H1 (cell line): ENCODE measurements at regions not wholly inside any gene's neighbourhood (a gene's known extent, or its start where the extent isn't known, plus 50 kb on each side); places are given as distances from the start of the nearest gene placed in this dataset.

Experiments
- CTCF ChIA-PET: fragments of 300-600 bp; sonication (Branson Sonifier 250); formaldehyde crosslinking; loops from one replicate; lab custom pipeline; 2021; ENCODE audit not compliant: partially characterized antibody; lab: Charles Lee
- POLR2A ChIA-PET: fragments of 300-600 bp; sonication (Branson Sonifier 250); formaldehyde crosslinking; loops from one replicate; lab custom pipeline; 2021; ENCODE audit warnings: inconsistent platforms; ENCODE audit not compliant: partially characterized antibody; lab: Charles Lee
- DNase-seq, 2 experiments: peaks; one replicate each; pipeline versions ENCODE4 v3.0.0 to v3.0.0-alpha.2; 2010 to 2022; ENCODE audit warnings: low spot score in 2 of 2, low read depth in 1 of 2, mixed read lengths in 1 of 2
- FAIRE-seq: peaks from 2 replicates; lab custom pipeline; 2011; peaks lifted over from hg19 to GRCh38; lab: Jason Lieb, UNC
- H2AFZ ChIP-seq: 2 replicates; pipeline ENCODE4 v1.8.1; 2012; ENCODE audit warnings: low read length, inconsistent platforms
- H2AK5ac ChIP-seq: 2 replicates; pipeline ENCODE4 v1.6.1; 2013; ENCODE audit warnings: low read depth, low read length
- H2BK120ac ChIP-seq: replicated peaks from 2 replicates; pipeline ENCODE3; 2013; ENCODE audit warnings: low read depth, low read length, inconsistent platforms
- H2BK12ac ChIP-seq: 2 replicates; pipeline ENCODE4 v1.6.1; 2013; ENCODE audit warnings: low read depth, low read length
- H2BK15ac ChIP-seq: 2 replicates; pipeline ENCODE4 v1.6.1; 2013; ENCODE audit warnings: low read length
- H2BK20ac ChIP-seq: 2 replicates; pipeline ENCODE4 v1.6.1; 2013; ENCODE audit warnings: low read length
- H2BK5ac ChIP-seq: 2 replicates; pipeline ENCODE4 v1.6.1; 2013; ENCODE audit warnings: low read depth, low read length
- H3K14ac ChIP-seq: 2 replicates; pipeline ENCODE4 v1.6.1; 2013; ENCODE audit warnings: inconsistent platforms; ENCODE audit not compliant: insufficient read length
- H3K18ac ChIP-seq: 2 replicates; pipeline ENCODE4 v1.6.1; 2013; ENCODE audit warnings: low read length; ENCODE audit errors: extremely low read depth
- H3K23ac ChIP-seq: 2 replicates; pipeline ENCODE4 v1.6.1; 2013; ENCODE audit warnings: inconsistent platforms; ENCODE audit not compliant: insufficient read length
- H3K23me2 ChIP-seq: 2 replicates; pipeline ENCODE4 v1.6.1; 2013; ENCODE audit warnings: low read depth, low read length
- H3K27ac ChIP-seq: 2 replicates; pipeline ENCODE4 v1.6.1; 2011; ENCODE audit warnings: low read depth, low read length, inconsistent platforms
- H3K27me3 ChIP-seq, 4 experiments: replicated peaks in 1 of 4; 1 replicate in 1 of 4; 2 replicates in 3 of 4; pipeline versions ENCODE4 v1.6.1 to v1.8.1; 2011 to 2013; ENCODE audit warnings: low read length in 3 of 4, mild to moderate bottlenecking in 3 of 4, inconsistent platforms in 2 of 4, mixed read lengths in 2 of 4, moderate library complexity in 1 of 4; ENCODE audit not compliant: control insufficient read depth in 3 of 4, insufficient read depth in 3 of 4; ENCODE audit errors: extremely low read depth in 1 of 4
- H3K36me3 ChIP-seq, 4 experiments: 2 replicates each; pipeline versions ENCODE4 v1.6.1 to v1.8.1; 2011 to 2013; ENCODE audit warnings: mild to moderate bottlenecking in 4 of 4, low read length in 3 of 4, moderate library complexity in 2 of 4, control low read depth in 1 of 4, inconsistent platforms in 1 of 4; ENCODE audit not compliant: insufficient read depth in 4 of 4, control insufficient read depth in 2 of 4
- H3K4ac ChIP-seq: replicated peaks from 2 replicates; pipeline ENCODE3; 2013; ENCODE audit warnings: low read length, low read depth, mixed read lengths, inconsistent platforms; ENCODE audit not compliant: insufficient read length
- H3K4me1 ChIP-seq, 4 experiments: replicated peaks in 1 of 4; 1 replicate in 1 of 4; 2 replicates in 3 of 4; pipeline versions ENCODE4 v1.6.1 to v1.8.1; 2011 to 2013; ENCODE audit warnings: low read length in 3 of 4, inconsistent platforms in 2 of 4, mixed read lengths in 1 of 4; ENCODE audit not compliant: insufficient read depth in 4 of 4, control insufficient read depth in 3 of 4
- H3K4me2 ChIP-seq, 2 experiments: 2 replicates each; pipeline versions ENCODE4 v1.6.1 to v1.8.1; 2011 to 2013; ENCODE audit warnings: low read depth in 2 of 2, low read length in 2 of 2, control low read depth in 1 of 2, inconsistent platforms in 1 of 2, mild to moderate bottlenecking in 1 of 2; ENCODE audit not compliant: insufficient read depth in 1 of 2
- H3K4me3 ChIP-seq, 4 experiments: fragments of 200-600, 300-600 bp in 1 of 4; sonication (generic), shearing (Covaris generic), sonication (Bioruptor Twin) in 1 of 4; 2 replicates each; pipeline versions ENCODE4 v1.5.1 to v1.8.1; 2011 to 2016; ENCODE audit warnings: low read length in 4 of 4, low read depth in 3 of 4, control low read depth in 2 of 4, inconsistent platforms in 2 of 4, mild to moderate bottlenecking in 2 of 4, mixed read lengths in 1 of 4, moderate library complexity in 1 of 4; ENCODE audit not compliant: insufficient read depth in 2 of 4; ENCODE audit errors: extremely low read depth in 1 of 4
- H3K56ac ChIP-seq: replicated peaks from 2 replicates; pipeline ENCODE3; 2013; ENCODE audit warnings: low read depth, mild to moderate bottlenecking, mixed read lengths, low read length, inconsistent platforms; ENCODE audit not compliant: insufficient read length
- H3K79me1 ChIP-seq: 2 replicates; pipeline ENCODE4 v1.6.1; 2013; ENCODE audit warnings: low read depth, low read length, control low read depth
- H3K79me2 ChIP-seq, 2 experiments: 2 replicates each; pipeline versions ENCODE4 v1.6.1 to v1.8.1; 2012 to 2013; ENCODE audit warnings: low read length in 2 of 2, mild to moderate bottlenecking in 2 of 2, inconsistent platforms in 1 of 2; ENCODE audit not compliant: insufficient read depth in 2 of 2, control insufficient read depth in 1 of 2
- H3K9ac ChIP-seq, 4 experiments: replicated peaks in 1 of 4; 1 replicate in 1 of 4; 2 replicates in 3 of 4; pipeline versions ENCODE4 v1.6.1 to v1.8.1; 2011 to 2013; ENCODE audit warnings: low read depth in 3 of 4, low read length in 3 of 4, control low read depth in 2 of 4, mild to moderate bottlenecking in 2 of 4, moderate library complexity in 2 of 4, inconsistent platforms in 1 of 4; ENCODE audit errors: extremely low read depth in 1 of 4
- H3K9me3 ChIP-seq, 2 experiments: 2 replicates each; pipeline versions ENCODE4 v1.6.1 to v1.8.1; 2012 to 2013; ENCODE audit warnings: mild to moderate bottlenecking in 2 of 2, moderate library complexity in 2 of 2, control low read depth in 1 of 2, inconsistent platforms in 1 of 2, low read depth in 1 of 2, low read length in 1 of 2, mixed read lengths in 1 of 2; ENCODE audit not compliant: insufficient read depth in 2 of 2
- H4K20me1 ChIP-seq, 2 experiments: replicated peaks in 1 of 2; 2 replicates each; pipeline versions ENCODE3 to v1.8.1; 2011 to 2013; ENCODE audit warnings: inconsistent platforms in 2 of 2, low read length in 2 of 2, mild to moderate bottlenecking in 1 of 2; ENCODE audit not compliant: insufficient read depth in 2 of 2, control insufficient read depth in 1 of 2
- H4K5ac ChIP-seq: 2 replicates; pipeline ENCODE4 v1.6.1; 2013; ENCODE audit warnings: low read length, low read depth, mixed read lengths, inconsistent platforms; ENCODE audit not compliant: insufficient read length
- H4K8ac ChIP-seq: 2 replicates; pipeline ENCODE4 v1.8.0; 2013; ENCODE audit warnings: mild to moderate bottlenecking, moderate library complexity, low read length, inconsistent platforms; ENCODE audit not compliant: insufficient read depth; ENCODE audit errors: extremely low read depth
- H4K91ac ChIP-seq: replicated peaks from 2 replicates; pipeline ENCODE3; 2013; ENCODE audit warnings: low read length, mixed read lengths, inconsistent platforms; ENCODE audit not compliant: insufficient read length
- CBX5 ChIP-seq: fragments of 300-800, 300-1000 bp; sonication (generic); IDR thresholded peaks from 2 replicates; pipeline ENCODE4 v1.7.1; 2016; ENCODE audit warnings: antibody characterized with exemption, low read length, low read depth
- CHD1 ChIP-seq: IDR thresholded peaks from 2 replicates; pipeline ENCODE4 v1.6.1; 2012; ENCODE audit warnings: low read depth, low read length, improper control_type of control experiment
- EGR1 ChIP-seq: IDR thresholded peaks from 2 replicates; pipeline ENCODE4 v1.6.1; 2011; ENCODE audit warnings: low read depth, low read length, borderline replicate concordance
- FOSL1 ChIP-seq: IDR thresholded peaks from 2 replicates; pipeline ENCODE4 v1.6.1; 2011; ENCODE audit warnings: mild to moderate bottlenecking, low read depth, low read length, moderate library complexity; ENCODE audit not compliant: insufficient read depth
- GABPA ChIP-seq: IDR thresholded peaks from 2 replicates; pipeline ENCODE4 v1.6.1; 2011; ENCODE audit warnings: mild to moderate bottlenecking, low read length, moderate library complexity, borderline replicate concordance; ENCODE audit not compliant: insufficient read depth
- HDAC6 ChIP-seq: IDR thresholded peaks from one replicate; pipeline ENCODE4 v1.7.1; 2012; ENCODE audit warnings: low read depth, mild to moderate bottlenecking, inconsistent platforms, low read length, moderate library complexity
- MAFK ChIP-seq: IDR thresholded peaks from 2 replicates; pipeline ENCODE4 v1.6.1; 2012; ENCODE audit warnings: low read depth, mild to moderate bottlenecking, improper control_type of control experiment, low read length
- POLR2A ChIP-seq, 2 experiments: IDR thresholded peaks; 1 replicate in 1 of 2; 2 replicates in 1 of 2; pipeline ENCODE4 v1.6.1; 2011; ENCODE audit warnings: low read depth in 2 of 2, low read length in 2 of 2, mild to moderate bottlenecking in 2 of 2; ENCODE audit errors: control extremely low read depth in 1 of 2
- POU5F1 ChIP-seq: IDR thresholded peaks from 2 replicates; pipeline ENCODE4 v1.6.1; 2011; ENCODE audit warnings: low read depth, mild to moderate bottlenecking, low read length, moderate library complexity
- RAD21 ChIP-seq, 2 experiments: IDR thresholded peaks in 1 of 2; conservative IDR thresholded peaks in 1 of 2; 2 replicates each; pipeline ENCODE4 v1.6.1; 2011; ENCODE audit warnings: low read depth in 2 of 2, low read length in 2 of 2, improper control_type of control experiment in 1 of 2, inconsistent platforms in 1 of 2, mild to moderate bottlenecking in 1 of 2, moderate library complexity in 1 of 2
- SAP30 ChIP-seq: fragments of 300-600 bp; sonication (generic); IDR thresholded peaks from 2 replicates; pipeline ENCODE4 v1.7.1; 2012; ENCODE audit warnings: low read length, moderate library complexity, mild to moderate bottlenecking, inconsistent platforms; ENCODE audit not compliant: insufficient read depth, insufficient replicate concordance
- SRF ChIP-seq: IDR thresholded peaks from 2 replicates; pipeline ENCODE4 v1.6.1; 2011; ENCODE audit warnings: mild to moderate bottlenecking, low read depth, low read length, moderate library complexity
- ZNF274 ChIP-seq: IDR thresholded peaks from 2 replicates; pipeline ENCODE4 v1.7.0; 2012; ENCODE audit warnings: low read length, borderline replicate concordance; ENCODE audit errors: extremely low read depth
- WGBS, 2 experiments: shearing (Covaris generic) in 1 of 2; methylation state at CpG; one replicate each; pipeline versions ENCODE4 v1.1.6 to v1.1.7; 2013 to 2015; ENCODE audit warnings: low lambda C conversion rate in 2 of 2, mixed read lengths in 2 of 2, inconsistent platforms in 1 of 2, low coverage in 1 of 2, missing lambda C conversion rate in 1 of 2; ENCODE audit not compliant: insufficient replicate concordance in 2 of 2, insufficient coverage in 1 of 2, insufficient read length in 1 of 2; ENCODE audit errors: extremely low coverage in 1 of 2, missing lambda C conversion rate in 1 of 2; 5-methylcytosine and 5-hydroxymethylcytosine counted together
- TF ChIP-seq, protein P1 (sequence below): IDR thresholded peaks from 2 replicates; pipeline ENCODE4 v1.6.1; 2012; ENCODE audit warnings: inconsistent platforms

DNA sequence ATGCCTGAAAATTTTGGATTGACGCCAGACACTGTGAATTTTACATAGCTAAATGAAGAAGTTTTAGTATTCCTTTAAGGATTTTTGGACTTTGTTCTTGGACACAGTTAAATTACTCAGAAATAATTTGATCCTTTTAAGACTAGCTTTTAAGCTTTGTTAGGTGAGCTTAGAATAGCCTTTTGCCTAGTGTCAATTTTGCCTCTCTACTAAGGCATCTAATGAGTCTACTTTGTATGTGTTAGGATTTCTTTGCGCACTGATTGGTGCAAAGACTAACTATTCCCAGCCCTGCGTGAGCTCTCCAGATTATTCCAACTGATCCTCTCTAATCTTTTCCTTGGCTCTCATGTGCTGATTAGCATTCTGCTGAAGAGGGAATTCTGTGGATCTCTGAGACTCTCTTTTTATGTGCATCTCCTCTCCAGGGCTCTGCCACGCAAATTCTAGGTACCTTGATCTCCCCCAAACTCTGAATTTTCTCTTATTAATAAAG lies 128.1 kb upstream of the BCL9 start:
- Histone ChIP-seq H4K8ac (no peak overlapping the region), H3K79me2 (no peaks in the 10 kb centered on the region), H3K9me3 (peaks cover 3 to 4% of the 10 kb centered on the region in 2 experiments; a peak in 2 of 4 replicates), H4K20me1 (no peaks in the 10 kb centered on the region), H4K91ac (no peak overlapping the region), H3K23ac (no peak overlapping the region), H3K27me3 (no peaks in the 10 kb centered on the region), H2BK15ac (no peak overlapping the region), H2BK20ac (no peak overlapping the region), H2BK5ac (no peak overlapping the region), H2AFZ (no peak overlapping the region), H3K4me2 (no peak overlapping the region), H3K79me1 (no peaks in the 10 kb centered on the region), H2AK5ac (no peak overlapping the region), H3K23me2 (no peaks in the 10 kb centered on the region), H3K27ac (no peak overlapping the region), H3K18ac (no peak overlapping the region), H3K9ac (no peak overlapping the region), H3K14ac (no peak overlapping the region), H3K56ac (no peak overlapping the region), H3K4me3 (no peak overlapping the region), H3K36me3 (no peaks in the 10 kb centered on the region), H2BK120ac (no peak overlapping the region), H3K4me1 (no peaks in the 10 kb centered on the region), H4K5ac (no peak overlapping the region), H2BK12ac (no peak overlapping the region), H3K4ac (no peak overlapping the region)
- peak; percentile 39 for FAIRE-seq
- POLR2A ChIA-PET = interaction anchor here (1.6 kb wide), 1 partner anchor 10 kb away, joined by 3 read pairs; no protein-coding TSS in a partner anchor
- no peak for DNase-seq
- WGBS, 2 experiments = 92% methylated on average over 4 of the region's 4 CpGs; no CpG with 5 or more reads in 1 of the 2 experiments
- CTCF ChIA-PET = interaction anchor here (1.5 kb wide), 1 partner anchor 23 kb away, joined by 4 read pairs; no protein-coding TSS in a partner anchor
- TF ChIP-seq POLR2A (IDR thresholded peaks at IDR 0.05; ENCODE audit: control extremely low read depth in 1 of 2, low read depth in 2 of 2, low read length in 2 of 2) (no peak), CHD1 (no peak), FOSL1 (no peak), RAD21 (IDR thresholded peaks at IDR 0.05 in 1 of 2, conservative IDR thresholded peaks at IDR 0.05 in 1 of 2; ENCODE audit: low read depth in 2 of 2, low read length in 2 of 2) (no peak), SAP30 (no peak), SRF (no peak), MAFK (no peak), POU5F1 (no peak), GABPA (no peak), EGR1 (no peak), HDAC6 (no peak), ZNF274 (no peak), CBX5 (no peak)
- TF ChIP-seq, protein P1, sequence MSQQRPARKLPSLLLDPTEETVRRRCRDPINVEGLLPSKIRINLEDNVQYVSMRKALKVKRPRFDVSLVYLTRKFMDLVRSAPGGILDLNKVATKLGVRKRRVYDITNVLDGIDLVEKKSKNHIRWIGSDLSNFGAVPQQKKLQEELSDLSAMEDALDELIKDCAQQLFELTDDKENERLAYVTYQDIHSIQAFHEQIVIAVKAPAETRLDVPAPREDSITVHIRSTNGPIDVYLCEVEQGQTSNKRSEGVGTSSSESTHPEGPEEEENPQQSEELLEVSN = no peak
